ENCODE measurements at regions not wholly inside any gene's neighbourhood (a gene's known extent, or its start where the extent isn't known, plus 50 kb on each side); places are given as distances from the start of the nearest gene placed in this dataset.
"Not testable (repeated sequence)": the region's sequence is repeated elsewhere in the genome, so short reads cannot be mapped to it uniquely, and the experiment has no call there.

DNA sequence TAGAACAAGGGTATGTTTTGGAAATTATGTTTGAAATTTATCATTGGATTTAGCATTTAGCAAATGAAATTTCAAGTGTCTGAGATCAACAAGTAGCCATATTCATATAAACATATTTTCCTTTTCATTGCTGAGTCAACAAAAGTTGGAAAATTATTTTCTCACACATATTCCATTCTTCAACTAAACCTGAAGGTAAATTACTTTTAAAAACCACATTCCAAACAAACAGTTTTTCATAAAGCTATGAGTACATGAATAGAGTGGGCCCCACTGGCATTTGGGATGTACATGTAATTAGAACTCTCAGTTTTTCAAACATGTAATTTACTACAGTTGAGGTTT lies 178.3 kb upstream of the MKLN1 start:
- Mint-ChIP-seq H3K4me3 (no peak overlapping the region), H3K9me3 (no peaks in the 10 kb centered on the region), H3K36me3 (ENCODE audit: low read depth) (no peaks in the 10 kb centered on the region), H3K27ac (no peak overlapping the region), H3K4me1 (ENCODE audit: low read depth) (peaks cover 2% of the 10 kb centered on the region), H3K27me3 (ENCODE audit: low read depth) (peaks cover 21% of the 10 kb centered on the region)
- DNase-seq (ENCODE audit: low spot score): no peak

DNA sequence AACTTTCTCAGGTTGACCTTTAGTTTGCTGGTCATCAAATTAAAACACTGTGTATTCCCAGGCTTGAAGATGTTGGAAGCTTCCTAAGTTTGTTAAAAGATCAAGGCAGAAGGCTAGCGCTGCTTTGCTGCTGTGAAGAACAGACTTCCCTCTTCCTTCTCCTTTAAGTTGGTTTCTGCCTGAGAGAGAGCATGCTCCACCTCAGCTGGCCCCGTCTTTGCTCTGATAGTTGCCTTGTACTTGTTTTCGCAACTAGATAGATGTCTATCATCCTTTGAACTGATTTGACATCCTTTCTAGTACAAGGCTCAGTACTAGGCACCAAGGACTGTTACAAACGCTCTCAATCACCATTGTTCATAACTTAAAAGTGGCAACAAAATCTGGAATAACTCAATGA lies 177.8 kb upstream of the MKLN1 start:
- no peaks in the 10 kb centered on the region for H3K9me3 Mint-ChIP-seq
- H3K36me3 Mint-ChIP-seq (ENCODE audit: low read depth): no peaks in the 10 kb centered on the region
- H3K4me1 Mint-ChIP-seq (ENCODE audit: low read depth): peaks cover 2% of the 10 kb centered on the region
- H3K27ac Mint-ChIP-seq: no peak overlapping the region
- no peak for DNase-seq (ENCODE audit: low spot score)
- peaks cover 21% of the 10 kb centered on the region for H3K27me3 Mint-ChIP-seq (ENCODE audit: low read depth)
- no peak overlapping the region for H3K4me3 Mint-ChIP-seq

DNA sequence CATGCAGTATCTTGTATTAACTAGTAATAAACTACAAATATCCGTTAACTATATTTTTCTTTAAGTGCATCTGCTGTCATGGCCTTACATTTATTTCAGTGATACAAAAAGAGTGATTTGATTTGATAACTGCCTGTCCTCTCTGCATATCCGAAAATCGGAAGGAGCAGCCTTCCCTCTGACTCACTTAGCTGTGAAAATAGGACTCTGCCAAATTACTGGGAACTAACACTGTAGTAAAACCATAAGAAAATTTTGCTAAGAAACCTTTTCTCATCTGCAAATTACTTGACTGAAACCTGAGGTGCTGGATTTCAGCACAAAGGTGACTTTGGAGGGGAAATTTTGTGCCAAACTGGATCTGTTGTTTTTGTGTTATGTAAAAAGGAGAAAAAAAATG lies 176.6 kb upstream of the MKLN1 start:
- Mint-ChIP-seq H3K36me3 (ENCODE audit: low read depth) (no peaks in the 10 kb centered on the region), H3K4me3 (no peak overlapping the region), H3K4me1 (ENCODE audit: low read depth) (peaks cover 2% of the 10 kb centered on the region), H3K9me3 (no peaks in the 10 kb centered on the region), H3K27me3 (ENCODE audit: low read depth) (peaks cover 21% of the 10 kb centered on the region), H3K27ac (no peak overlapping the region)
- no peak for DNase-seq (ENCODE audit: low spot score)

DNA sequence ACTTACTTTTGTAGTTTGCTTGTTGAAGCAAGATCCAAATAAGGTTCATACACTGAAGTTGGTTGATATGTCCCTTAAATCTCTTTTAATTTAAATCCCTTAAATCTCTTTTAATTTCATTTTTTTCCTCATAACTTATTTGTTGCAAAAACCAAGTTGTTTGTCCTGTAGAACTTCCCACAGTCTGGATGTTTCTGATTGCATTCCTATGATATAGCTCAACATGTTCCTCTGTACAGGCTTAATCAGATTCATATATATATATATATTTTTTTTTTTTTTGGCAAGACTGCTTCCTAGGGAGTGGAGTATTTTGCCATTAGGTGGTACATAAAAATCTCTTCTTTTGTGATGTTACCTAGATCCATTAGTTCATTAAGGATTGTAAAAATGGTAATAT lies 174.9 kb upstream of the MKLN1 start:
- Mint-ChIP-seq H3K36me3 (ENCODE audit: low read depth) (no peaks in the 10 kb centered on the region), H3K9me3 (no peaks in the 10 kb centered on the region), H3K27me3 (ENCODE audit: low read depth) (peaks cover 20% of the 10 kb centered on the region), H3K4me3 (no peak overlapping the region), H3K4me1 (ENCODE audit: low read depth) (peaks cover under 1% of the 10 kb centered on the region), H3K27ac (no peak overlapping the region)
- no peak for DNase-seq (ENCODE audit: low spot score)

DNA sequence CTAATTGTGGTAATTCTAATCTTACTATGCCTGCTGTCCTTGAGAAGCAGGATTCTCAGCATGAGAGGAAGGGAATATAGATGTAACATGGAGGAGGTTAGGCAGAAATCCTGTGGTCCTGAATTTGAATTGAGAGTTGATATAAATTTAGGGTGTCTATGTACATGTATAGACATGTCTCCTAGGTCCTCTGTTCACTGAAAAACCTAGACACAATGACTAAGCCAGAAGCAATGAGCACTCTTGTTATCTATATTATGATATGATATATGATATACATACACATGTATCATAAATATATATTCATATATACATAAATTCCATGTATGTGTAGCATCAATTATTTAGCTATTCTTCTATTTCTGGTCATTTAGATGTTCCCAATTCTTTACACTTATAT lies 173.3 kb upstream of the MKLN1 start:
- Mint-ChIP-seq H3K27ac (no peak overlapping the region), H3K9me3 (no peaks in the 10 kb centered on the region), H3K36me3 (ENCODE audit: low read depth) (no peaks in the 10 kb centered on the region)

DNA sequence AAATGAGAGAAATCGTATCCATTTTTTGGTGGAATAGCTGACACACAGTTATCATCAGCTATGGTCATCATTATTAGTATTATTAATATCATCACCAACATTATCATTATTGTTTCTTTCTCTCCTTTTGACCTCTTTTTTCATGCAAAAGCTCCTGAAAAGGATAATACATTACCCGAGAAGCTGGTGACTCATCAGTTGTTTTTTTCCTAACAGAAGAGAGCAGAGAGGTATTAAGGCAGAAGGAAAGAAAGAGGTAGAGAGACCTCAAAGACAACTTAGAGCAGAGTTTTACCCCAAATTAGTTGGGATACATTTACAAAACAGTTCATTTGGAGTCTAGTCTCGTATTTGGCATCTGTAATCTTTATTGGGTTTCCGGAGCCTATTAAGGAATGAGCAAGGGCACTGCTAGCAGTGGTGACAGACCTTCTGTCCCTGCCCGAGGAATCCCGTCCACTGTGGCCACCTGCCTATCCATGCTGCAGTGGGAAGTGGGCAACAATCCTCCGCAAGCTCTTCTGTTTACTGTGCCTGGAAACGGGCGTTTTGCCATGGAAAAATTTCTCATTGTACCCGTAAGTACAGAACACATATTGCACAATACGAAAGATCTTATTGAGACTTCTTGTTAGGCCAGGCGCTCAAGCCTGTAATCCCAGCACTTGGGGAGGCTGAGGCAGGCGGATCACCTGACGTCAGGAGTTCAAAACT lies 170.0 kb upstream of the MKLN1 start:
- Mint-ChIP-seq H3K9me3 (no peaks in the 10 kb centered on the region), H3K4me1 (ENCODE audit: low read depth) (no peaks in the 10 kb centered on the region), H3K4me3 (no peak overlapping the region), H3K27ac (no peak overlapping the region), H3K27me3 (ENCODE audit: low read depth) (peaks cover 1% of the 10 kb centered on the region), H3K36me3 (ENCODE audit: low read depth) (no peaks in the 10 kb centered on the region)
- no peak for DNase-seq (ENCODE audit: low spot score)

More for the DNA sequence above, 173.3 kb upstream of the MKLN1 start:
- Mint-ChIP-seq H3K4me3 (no peak overlapping the region), H3K4me1 (ENCODE audit: low read depth) (no peaks in the 10 kb centered on the region), H3K27me3 (ENCODE audit: low read depth) (peaks cover 13% of the 10 kb centered on the region)
- DNase-seq (ENCODE audit: low spot score): no peak

DNA sequence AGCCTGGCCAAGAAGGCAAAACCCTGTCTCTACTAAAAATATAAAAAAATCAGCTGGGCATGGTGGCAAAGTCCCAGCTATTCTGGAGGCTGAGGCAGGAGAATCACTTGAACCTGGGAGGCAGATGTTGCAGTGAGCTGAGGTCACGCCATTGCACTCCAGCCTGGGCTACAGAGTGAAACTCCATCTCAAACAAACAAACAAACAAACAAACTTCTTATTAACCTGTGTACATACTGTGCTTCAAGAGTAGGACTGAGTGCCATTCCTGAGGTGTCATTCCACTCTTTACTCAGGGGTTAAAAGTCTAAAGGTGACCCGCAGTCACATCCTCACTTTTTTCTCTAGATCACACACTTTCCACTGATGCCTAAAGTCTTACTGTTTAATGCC lies 169.4 kb upstream of the MKLN1 start:
- H3K4me3 Mint-ChIP-seq; DNase-seq (ENCODE audit: low spot score); H3K9me3 Mint-ChIP-seq; H3K27me3 Mint-ChIP-seq (ENCODE audit: low read depth); H3K36me3 Mint-ChIP-seq (ENCODE audit: low read depth); H3K27ac Mint-ChIP-seq; H3K4me1 Mint-ChIP-seq (ENCODE audit: low read depth): not testable (repeated sequence)

DNA sequence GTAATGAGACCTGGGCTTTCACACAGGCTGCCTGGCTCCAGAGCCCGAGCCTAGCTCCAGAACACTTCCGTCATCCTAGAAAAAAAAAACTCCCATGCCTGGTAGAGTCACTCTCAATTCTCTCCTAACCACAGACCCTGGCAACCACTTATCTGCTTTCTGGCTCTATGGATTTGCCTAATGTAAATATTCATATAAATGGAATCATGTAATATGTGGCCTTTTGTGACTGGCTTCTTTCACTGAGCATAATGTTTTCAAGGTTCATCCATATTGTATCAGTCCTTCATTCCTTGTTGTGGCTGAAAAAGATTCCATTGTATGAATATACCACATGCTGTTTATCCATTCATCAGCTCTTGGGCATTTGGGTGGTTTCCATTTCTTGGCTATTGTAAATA lies 167.7 kb upstream of the MKLN1 start:
- DNase-seq (ENCODE audit: low spot score): no peak
- H3K4me1 Mint-ChIP-seq (ENCODE audit: low read depth): no peaks in the 10 kb centered on the region
- H3K27me3 Mint-ChIP-seq (ENCODE audit: low read depth): no peaks in the 10 kb centered on the region
- H3K27ac Mint-ChIP-seq: no peak overlapping the region
- no peaks in the 10 kb centered on the region for H3K36me3 Mint-ChIP-seq (ENCODE audit: low read depth)
- H3K4me3 Mint-ChIP-seq: no peak overlapping the region
- no peaks in the 10 kb centered on the region for H3K9me3 Mint-ChIP-seq

DNA sequence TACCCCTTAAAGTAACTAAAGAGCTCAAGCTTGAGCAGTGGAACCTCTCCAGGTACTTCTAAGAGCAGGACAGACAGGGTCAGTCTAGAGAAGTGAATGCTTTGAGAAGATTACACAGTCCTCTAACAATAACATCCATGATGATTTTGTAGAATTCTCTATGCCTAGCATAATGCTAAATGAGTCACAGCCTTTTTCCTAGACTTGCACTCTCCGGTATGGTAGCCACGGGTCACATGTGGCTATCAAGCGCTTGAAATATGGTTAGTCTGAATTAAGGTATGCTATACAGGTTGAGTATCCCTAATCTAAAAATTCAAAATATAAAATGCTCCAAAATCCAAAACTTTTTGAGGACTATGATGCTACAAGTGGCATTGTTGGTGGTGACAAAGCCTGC lies 166.6 kb upstream of the MKLN1 start:
- Mint-ChIP-seq H3K27ac (no peak overlapping the region), H3K4me3 (no peak overlapping the region), H3K36me3 (ENCODE audit: low read depth) (no peaks in the 10 kb centered on the region), H3K27me3 (ENCODE audit: low read depth) (no peaks in the 10 kb centered on the region), H3K4me1 (ENCODE audit: low read depth) (no peaks in the 10 kb centered on the region), H3K9me3 (no peaks in the 10 kb centered on the region)
- no peak for DNase-seq (ENCODE audit: low spot score)

DNA sequence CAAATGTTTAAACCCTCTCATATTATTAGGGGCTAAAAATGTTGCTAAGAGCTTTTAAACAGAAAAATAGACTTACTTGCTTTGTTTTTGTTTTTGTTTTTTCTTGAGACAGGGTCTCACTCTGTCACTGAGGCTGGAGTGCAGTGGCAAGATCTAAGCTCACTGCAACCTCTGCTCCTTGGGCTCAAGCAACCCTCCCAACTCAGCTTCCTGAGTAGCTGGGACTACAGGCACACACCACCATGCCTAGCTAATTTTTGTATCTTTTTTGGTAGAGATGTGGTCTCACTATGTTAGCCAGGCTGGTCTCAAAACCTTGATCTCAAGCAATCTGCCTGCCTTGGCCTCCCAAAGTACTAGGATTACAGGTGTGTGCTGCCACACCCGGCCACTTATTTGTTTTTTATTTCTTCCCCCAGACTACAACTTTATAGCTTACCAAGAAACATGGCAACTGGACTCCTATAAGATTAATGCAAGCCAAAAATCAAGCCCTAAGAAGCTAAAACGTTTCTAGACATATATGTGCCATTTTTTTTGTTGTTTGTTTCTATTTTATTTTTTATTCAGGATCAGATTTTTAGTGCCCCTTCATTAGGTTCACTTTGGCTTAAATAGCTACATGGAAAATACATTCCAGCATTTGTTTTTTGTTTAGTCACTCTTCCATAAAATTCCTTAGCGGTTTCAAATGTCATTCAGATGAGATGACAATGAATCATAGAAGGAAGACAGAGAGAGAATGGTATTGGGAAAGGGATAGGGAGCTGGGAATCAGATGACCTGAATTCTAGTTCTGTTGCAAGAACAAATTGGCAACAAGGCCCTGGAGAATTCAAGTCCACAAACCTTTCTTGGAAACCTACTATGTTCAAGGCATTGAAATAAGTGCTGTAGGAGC lies 163.4 kb upstream of the MKLN1 start:
- Mint-ChIP-seq H3K4me3 (no peak overlapping the region), H3K9me3 (no peaks in the 10 kb centered on the region), H3K27ac (no peak overlapping the region), H3K36me3 (ENCODE audit: low read depth) (no peaks in the 10 kb centered on the region), H3K4me1 (ENCODE audit: low read depth) (no peaks in the 10 kb centered on the region), H3K27me3 (ENCODE audit: low read depth) (peaks cover 3% of the 10 kb centered on the region)
- DNase-seq (ENCODE audit: low spot score): no peak

DNA sequence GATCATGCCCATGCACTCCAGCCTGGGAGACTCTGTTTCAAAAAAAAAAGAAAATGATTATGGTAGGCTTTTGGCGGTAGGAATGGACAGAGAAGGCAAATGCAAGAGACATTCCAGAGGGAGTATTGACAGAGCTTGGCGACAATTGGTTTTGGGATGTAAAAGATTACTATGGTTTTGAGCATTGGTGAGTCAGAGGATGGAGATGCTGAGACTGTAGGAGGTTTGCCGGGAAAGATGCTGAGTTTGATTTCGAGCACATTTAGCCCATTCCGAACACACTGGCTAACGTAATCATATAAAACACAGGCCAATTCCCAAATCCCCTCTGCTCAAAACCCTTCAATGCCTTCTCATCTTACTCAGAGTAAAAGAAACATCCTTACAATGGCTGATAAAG lies 161.6 kb upstream of the MKLN1 start:
- no peak for DNase-seq (ENCODE audit: low spot score)
- Mint-ChIP-seq H3K4me1 (ENCODE audit: low read depth) (no peaks in the 10 kb centered on the region), H3K36me3 (ENCODE audit: low read depth) (no peaks in the 10 kb centered on the region), H3K9me3 (no peaks in the 10 kb centered on the region), H3K27ac (no peak overlapping the region), H3K4me3 (no peak overlapping the region), H3K27me3 (ENCODE audit: low read depth) (peaks cover 7% of the 10 kb centered on the region)

DNA sequence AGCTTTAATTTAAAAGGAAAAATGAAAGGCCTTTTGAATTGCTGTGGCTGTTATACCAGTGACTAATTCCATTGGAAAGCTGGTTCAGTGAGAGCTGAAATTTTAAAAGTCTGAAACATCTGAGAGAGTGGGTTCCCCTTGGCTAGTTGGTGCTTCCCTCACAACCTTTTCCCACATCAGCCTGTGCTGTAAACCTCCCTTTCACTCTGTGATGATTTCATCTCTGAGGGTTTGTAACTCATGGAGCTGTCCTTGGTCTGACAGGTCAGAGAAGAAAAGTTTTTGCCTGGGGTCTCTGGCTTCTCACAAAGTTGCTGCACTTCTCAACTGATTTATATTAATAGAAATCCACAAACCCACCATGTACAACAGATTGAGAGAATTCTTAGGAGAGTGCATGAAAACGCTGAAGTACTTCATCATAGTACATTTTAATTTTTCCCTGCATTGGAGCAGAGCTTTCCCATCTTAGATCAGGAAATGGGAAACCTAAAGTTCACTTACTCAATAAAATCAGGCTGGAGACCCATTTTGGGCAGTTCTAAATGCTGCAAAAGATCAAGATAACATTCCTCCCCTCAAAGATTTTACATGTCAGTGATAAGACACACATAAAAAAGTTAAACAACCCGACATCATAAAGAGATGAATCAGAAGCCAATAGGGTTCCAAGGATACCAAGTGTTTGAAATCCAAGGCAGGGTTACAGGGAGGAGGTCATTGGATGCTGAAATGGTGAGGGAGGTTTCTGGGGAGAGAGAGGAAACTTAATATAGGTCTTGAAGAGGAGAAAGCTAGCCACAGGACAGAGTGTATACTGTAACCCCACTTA lies 157.0 kb upstream of the MKLN1 start:
- H3K9me3 Mint-ChIP-seq: no peaks in the 10 kb centered on the region
- no peak overlapping the region for H3K27ac Mint-ChIP-seq
- no peak overlapping the region for H3K4me3 Mint-ChIP-seq
- no peaks in the 10 kb centered on the region for H3K4me1 Mint-ChIP-seq (ENCODE audit: low read depth)
- H3K27me3 Mint-ChIP-seq (ENCODE audit: low read depth): peaks cover 10% of the 10 kb centered on the region
- H3K36me3 Mint-ChIP-seq (ENCODE audit: low read depth): no peaks in the 10 kb centered on the region
- DNase-seq (ENCODE audit: low spot score): no peak

DNA sequence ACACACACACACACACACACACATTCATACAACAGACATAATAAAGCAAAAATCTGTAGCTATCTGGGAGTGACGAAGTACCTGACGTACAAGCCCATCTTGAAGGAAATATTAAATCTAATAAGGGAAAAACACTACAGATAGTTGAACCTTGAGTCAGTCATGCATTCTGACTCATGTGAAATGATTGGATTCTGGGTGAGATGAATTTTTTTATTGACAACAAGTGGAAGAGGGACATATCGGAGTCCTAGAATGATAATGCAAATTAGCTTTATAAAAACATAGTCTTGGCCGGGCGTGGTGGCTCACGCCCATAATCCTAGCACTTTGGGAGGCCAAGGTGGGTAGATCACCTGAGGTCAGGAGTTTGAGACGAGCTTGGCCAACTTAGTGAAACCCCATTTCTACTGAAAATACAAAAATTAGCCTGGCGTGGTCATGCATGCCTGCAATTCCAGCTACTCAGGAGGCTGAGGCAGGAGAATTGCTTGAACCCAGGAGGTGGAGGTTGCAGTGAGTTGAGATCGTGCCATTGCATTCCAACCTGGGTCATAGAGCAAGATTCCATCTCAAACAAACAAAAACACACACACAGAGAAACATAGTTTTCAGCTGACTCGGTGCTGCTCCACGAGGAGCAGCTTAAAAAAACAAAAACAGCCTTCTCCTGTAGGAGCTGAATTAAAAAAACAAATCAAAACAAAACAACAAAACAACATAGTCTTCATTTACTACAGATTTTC lies 154.4 kb upstream of the MKLN1 start:
- Mint-ChIP-seq H3K27me3 (ENCODE audit: low read depth) (peaks cover 6% of the 10 kb centered on the region), H3K27ac (no peak overlapping the region), H3K4me1 (ENCODE audit: low read depth) (no peaks in the 10 kb centered on the region), H3K4me3 (no peak overlapping the region), H3K9me3 (no peaks in the 10 kb centered on the region), H3K36me3 (ENCODE audit: low read depth) (no peaks in the 10 kb centered on the region)
- DNase-seq (ENCODE audit: low spot score): no peak

Data from T-helper 2 cell treated with Interferon-gamma antibody and Interleukin-4, amounts not matched to agents 5 μg/mL and 100 μg/mL, for 36 hours (primary cell).